A673 (cell line): ENCODE measurements at regions not wholly inside any gene's neighbourhood (a gene's known extent, or its start where the extent isn't known, plus 50 kb on each side); places are given as distances from the start of the nearest gene placed in this dataset.
"Not testable (repeated sequence)": the region's sequence is repeated elsewhere in the genome, so short reads cannot be mapped to it uniquely, and the experiment has no call there.

ENCODE experiments used
- BruUV-seq: library from RNA; stranded (reverse); fragments of 400-500 nt; replicated peaks from 2 replicates; lab custom pipeline; 2021; lab: Mats Ljungman, UMichigan
- CTCF ChIA-PET: fragments of 300-600 bp; sonication (Branson Sonifier 250); formaldehyde crosslinking; loops from one replicate; lab custom pipeline; 2022; ENCODE audit warnings: antibody characterized with exemption; lab: Charles Lee
- POLR2A ChIA-PET: fragments of 300-600 bp; sonication (Branson Sonifier 250); formaldehyde crosslinking; loops from one replicate; lab custom pipeline; 2022; ENCODE audit warnings: antibody characterized with exemption; ENCODE audit not compliant: low non-redundant PET; lab: Charles Lee
- DNase-seq: peaks from one replicate; pipeline ENCODE4 v3.0.0-alpha.2; 2015; ENCODE audit warnings: low spot score
- H3K27ac ChIP-seq: fragments of 200-600 bp; sonication (generic); 2 replicates; pipeline ENCODE4 v1.5.1; 2016; ENCODE audit warnings: mixed run types, low read depth, mild to moderate bottlenecking, mixed read lengths, antibody characterized with exemption, low read length; ENCODE audit not compliant: poor library complexity, severe bottlenecking
- H3K27me3 ChIP-seq: fragments of 200-600 bp; sonication (generic); replicated peaks from 2 replicates; pipeline ENCODE4 v1.6.1; 2017; ENCODE audit warnings: mixed run types, low read depth, mild to moderate bottlenecking, mixed read lengths, antibody characterized with exemption, low read length; ENCODE audit not compliant: insufficient read depth, poor library complexity
- H3K36me3 ChIP-seq: fragments of 200-600 bp; sonication (generic); 2 replicates; pipeline ENCODE4 v1.6.1; 2016; ENCODE audit warnings: mixed run types, mild to moderate bottlenecking, mixed read lengths, antibody characterized with exemption, low read length; ENCODE audit not compliant: insufficient read depth, poor library complexity, severe bottlenecking
- H3K4me1 ChIP-seq: fragments of 200-600 bp; sonication (generic); 2 replicates; pipeline ENCODE4 v1.6.1; 2017; ENCODE audit warnings: mixed run types, mild to moderate bottlenecking, mixed read lengths, antibody characterized with exemption, low read length; ENCODE audit not compliant: insufficient read depth, poor library complexity, severe bottlenecking
- H3K4me3 ChIP-seq: fragments of 200-600 bp; sonication (generic); 2 replicates; pipeline ENCODE4 v1.5.1; 2016; ENCODE audit warnings: low read depth, mixed run types, mild to moderate bottlenecking, mixed read lengths, low read length; ENCODE audit not compliant: poor library complexity, severe bottlenecking
- H3K9me3 ChIP-seq: fragments of 200-600 bp; sonication (generic); 2 replicates; pipeline ENCODE4 v1.6.1; 2016; ENCODE audit warnings: mixed run types, low read depth, mild to moderate bottlenecking, mixed read lengths, antibody characterized with exemption, low read length; ENCODE audit not compliant: poor library complexity, severe bottlenecking
- EZH2 ChIP-seq: fragments of 200-600 bp; sonication (generic); IDR thresholded peaks from 2 replicates; pipeline ENCODE4 v1.6.1; 2017; ENCODE audit warnings: borderline replicate concordance, low read depth, mild to moderate bottlenecking, mixed read lengths, antibody characterized with exemption, low read length; ENCODE audit not compliant: poor library complexity, severe bottlenecking
- intact Hi-C: fragments of 100-400 bp; cut with micrococcal nuclease; formaldehyde crosslinking; loops from one replicate; pipeline ENCODE4 v1.10.0; 2022; ENCODE audit not compliant: unreplicated experiment
- TF ChIP-seq, protein P1 (sequence below): fragments of 300-800, 200-600 bp; sonication (generic); conservative IDR thresholded peaks from 2 replicates; pipeline ENCODE4 v1.5.1; 2017; ENCODE audit warnings: low read depth, mild to moderate bottlenecking, antibody characterized with exemption, low read length, moderate library complexity, mixed read lengths

DNA sequence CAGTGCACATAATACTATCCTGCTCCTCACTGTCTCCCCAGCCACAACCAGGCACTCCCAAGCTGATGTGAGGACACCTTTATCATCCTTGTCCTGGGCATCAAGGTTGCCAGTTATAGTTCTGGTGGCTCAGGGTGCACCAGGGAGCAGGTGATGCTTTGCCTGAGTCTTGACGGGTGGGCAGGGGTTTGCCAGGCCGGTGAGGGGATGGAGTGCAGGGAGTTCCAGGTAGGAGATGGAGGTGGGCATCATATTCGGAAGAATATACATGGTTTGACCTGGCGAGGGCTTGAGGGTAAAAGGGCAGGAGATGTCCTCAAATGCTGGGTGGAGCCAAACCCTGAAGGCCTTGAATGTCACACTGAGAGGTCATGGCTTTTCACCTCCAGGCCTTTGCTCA, 115.8 kb upstream of the CRHR1 start:
- no peak overlapping the region for H3K27ac ChIP-seq
- CTCF ChIA-PET, result no interaction called here
- POLR2A ChIA-PET, result no interaction called here
- TF ChIP-seq, protein P1, sequence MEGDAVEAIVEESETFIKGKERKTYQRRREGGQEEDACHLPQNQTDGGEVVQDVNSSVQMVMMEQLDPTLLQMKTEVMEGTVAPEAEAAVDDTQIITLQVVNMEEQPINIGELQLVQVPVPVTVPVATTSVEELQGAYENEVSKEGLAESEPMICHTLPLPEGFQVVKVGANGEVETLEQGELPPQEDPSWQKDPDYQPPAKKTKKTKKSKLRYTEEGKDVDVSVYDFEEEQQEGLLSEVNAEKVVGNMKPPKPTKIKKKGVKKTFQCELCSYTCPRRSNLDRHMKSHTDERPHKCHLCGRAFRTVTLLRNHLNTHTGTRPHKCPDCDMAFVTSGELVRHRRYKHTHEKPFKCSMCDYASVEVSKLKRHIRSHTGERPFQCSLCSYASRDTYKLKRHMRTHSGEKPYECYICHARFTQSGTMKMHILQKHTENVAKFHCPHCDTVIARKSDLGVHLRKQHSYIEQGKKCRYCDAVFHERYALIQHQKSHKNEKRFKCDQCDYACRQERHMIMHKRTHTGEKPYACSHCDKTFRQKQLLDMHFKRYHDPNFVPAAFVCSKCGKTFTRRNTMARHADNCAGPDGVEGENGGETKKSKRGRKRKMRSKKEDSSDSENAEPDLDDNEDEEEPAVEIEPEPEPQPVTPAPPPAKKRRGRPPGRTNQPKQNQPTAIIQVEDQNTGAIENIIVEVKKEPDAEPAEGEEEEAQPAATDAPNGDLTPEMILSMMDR, result no peak
- no peak for TF ChIP-seq EZH2
- H3K4me1 ChIP-seq, result no peaks in the 10 kb centered on the region
- no TSS peak for BruUV-seq
- H3K27me3 ChIP-seq, result no peaks in the 10 kb centered on the region
- intact Hi-C loops, result no loop called here
- no peak for DNase-seq
- H3K4me3 ChIP-seq, result no peak overlapping the region
- H3K36me3 ChIP-seq, result no peaks in the 10 kb centered on the region
- H3K9me3 ChIP-seq, result no peaks in the 10 kb centered on the region

DNA sequence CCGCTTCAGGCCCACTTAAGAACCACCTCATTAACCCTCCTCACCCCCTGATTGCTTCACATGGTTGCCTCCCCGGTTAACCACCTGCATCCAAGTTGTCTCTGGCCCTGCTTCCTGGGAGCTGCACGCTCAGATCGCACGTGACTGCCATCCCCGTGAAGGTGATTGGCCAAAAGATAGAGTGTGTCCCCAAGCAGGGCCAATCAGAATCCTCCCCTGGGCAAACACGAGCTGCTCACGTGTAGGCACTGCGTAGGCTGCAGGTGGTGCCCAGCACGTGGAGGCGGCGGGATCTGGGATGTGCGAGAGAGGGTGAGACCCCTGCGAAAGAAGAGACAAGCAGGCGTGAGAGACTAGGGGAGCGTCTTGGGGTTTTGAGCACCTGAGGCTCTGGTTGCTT, 111.8 kb upstream of the CRHR1 start:
- ChIA-PET CTCF (no interaction called here), POLR2A (no interaction called here)

DNA sequence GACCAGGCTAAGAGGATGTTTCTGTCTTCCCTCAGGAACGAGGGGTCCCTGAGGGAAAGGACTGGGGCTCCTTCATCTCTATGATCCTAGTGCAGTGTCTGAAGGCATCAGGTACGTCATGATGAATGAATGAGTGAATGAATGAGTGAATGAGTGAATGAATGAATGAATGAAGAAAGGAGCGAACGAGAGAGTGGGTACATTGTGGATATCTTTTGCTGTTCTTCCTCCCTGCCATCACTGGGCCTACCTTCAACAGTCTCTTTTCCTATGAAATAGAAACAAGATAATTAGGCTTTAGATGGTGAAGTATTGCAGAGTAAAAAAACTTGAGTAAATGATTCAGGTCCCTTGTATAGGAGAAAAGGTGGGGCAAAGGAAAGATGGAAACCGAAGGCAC, 111.3 kb upstream of the CRHR1 start:
- no peaks in the 10 kb centered on the region for H3K27me3 ChIP-seq
- H3K4me1 ChIP-seq, result no peaks in the 10 kb centered on the region
- CTCF ChIA-PET, result no interaction called here
- intact Hi-C loops, result no loop called here
- DNase-seq, result no peak
- no peaks in the 10 kb centered on the region for H3K36me3 ChIP-seq
- TF ChIP-seq, protein P1, result no peak
- BruUV-seq, result no TSS peak
- H3K27ac ChIP-seq, result no peak overlapping the region
- H3K9me3 ChIP-seq, result no peaks in the 10 kb centered on the region
- POLR2A ChIA-PET, result no interaction called here
- no peak overlapping the region for H3K4me3 ChIP-seq

More for the DNA sequence above, 111.8 kb upstream of the CRHR1 start:
- no peaks in the 10 kb centered on the region for H3K9me3 ChIP-seq
- DNase-seq, result no peak
- no peaks in the 10 kb centered on the region for H3K27me3 ChIP-seq
- TF ChIP-seq, protein P1, result no peak
- TF ChIP-seq EZH2, result no peak
- intact Hi-C loops, result no loop called here
- no peaks in the 10 kb centered on the region for H3K36me3 ChIP-seq
- BruUV-seq, result no TSS peak
- no peaks in the 10 kb centered on the region for H3K4me1 ChIP-seq
- H3K4me3 ChIP-seq, result no peak overlapping the region
- no peak overlapping the region for H3K27ac ChIP-seq

DNA sequence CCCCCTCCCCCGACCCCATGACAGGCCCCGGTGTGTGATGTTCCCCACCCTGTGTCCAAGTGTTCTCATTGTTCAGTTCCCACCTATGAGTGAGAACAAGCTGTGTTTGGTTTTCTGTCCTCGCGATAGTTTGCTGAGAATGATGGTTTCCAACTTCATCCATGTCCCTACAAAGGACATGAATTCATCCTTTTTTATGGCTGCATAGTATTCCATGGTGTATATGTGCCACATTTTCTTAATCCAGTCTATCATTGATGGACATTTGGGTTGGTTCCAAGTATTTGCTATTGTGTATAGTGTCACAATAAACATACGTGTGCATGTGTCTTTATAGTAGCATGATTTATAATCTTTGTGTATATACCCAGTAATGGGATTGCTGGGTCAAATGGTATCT, 110.4 kb upstream of the CRHR1 start:
- DNase-seq, intact Hi-C loops, H3K9me3 ChIP-seq, H3K4me3 ChIP-seq, CTCF ChIA-PET, POLR2A ChIA-PET, H3K4me1 ChIP-seq, BruUV-seq, H3K27me3 ChIP-seq, H3K27ac ChIP-seq, H3K36me3 ChIP-seq: not testable (repeated sequence)
